HG02623 (cell line): ENCODE measurements at regions not wholly inside any gene's neighbourhood (a gene's known extent, or its start where the extent isn't known, plus 50 kb on each side); places are given as distances from the start of the nearest gene placed in this dataset.

Source experiments
- ATAC-seq: cut with Tn5 transposase; IDR thresholded peaks from one replicate; pipeline ENCODE4 v1.9.1; 2021; ENCODE audit warnings: moderate library complexity; ENCODE audit not compliant: unreplicated experiment

DNA sequence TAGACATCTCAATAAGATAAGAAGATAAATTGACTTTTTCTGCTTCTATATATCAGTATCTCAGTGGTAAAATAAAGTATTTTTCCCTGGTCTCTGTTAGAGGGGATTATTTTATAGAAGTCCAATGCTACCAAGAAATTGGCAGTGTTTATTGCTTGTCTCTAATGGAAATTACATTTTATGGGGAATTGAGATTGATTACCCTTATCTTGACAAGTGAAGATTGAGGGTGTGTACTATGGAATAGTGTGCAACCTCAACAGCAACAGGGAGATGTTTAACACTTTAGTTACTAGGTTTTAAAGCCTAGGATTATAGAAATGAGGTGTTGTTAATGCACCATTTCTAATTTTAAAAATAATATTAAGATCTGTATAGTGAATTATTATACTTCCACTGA is 154.8 kb upstream of the ROBO1 start:
- no peak for ATAC-seq

GRCh38 chr3:79917561-79917960 is 149.8 kb upstream of the ROBO1 start:
- no peak for ATAC-seq

- ATAC-seq: no peak
Measured at GRCh38 chr3:79910337-79910736, 142.5 kb upstream of the ROBO1 start.

- ATAC-seq: no peak
Measured at GRCh38 chr3:79906106-79906505, 138.3 kb upstream of the ROBO1 start.

DNA sequence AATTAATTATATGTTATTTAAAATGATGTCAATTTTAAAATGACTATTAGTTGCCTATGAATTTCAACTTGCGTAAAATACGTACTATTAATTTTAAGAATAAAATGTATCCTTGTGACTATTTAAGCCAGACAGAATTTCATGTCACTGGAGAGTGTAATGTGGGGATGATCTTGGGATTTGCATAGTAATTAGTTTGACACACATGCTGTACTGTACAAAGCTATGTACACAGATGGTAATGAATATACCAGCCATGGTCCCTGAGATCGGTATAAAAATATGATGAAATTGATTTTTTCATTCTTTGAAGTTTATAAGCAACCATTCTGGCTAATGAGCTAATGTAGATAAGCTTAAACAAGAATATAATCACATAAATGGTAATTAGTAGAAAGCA is 134.4 kb upstream of the ROBO1 start:
- no peak for ATAC-seq

- no peak for ATAC-seq
Measured at GRCh38 chr3:79898907-79899306, 131.1 kb upstream of the ROBO1 start.

- no peak for ATAC-seq
Measured at GRCh38 chr3:79896086-79896485, 128.3 kb upstream of the ROBO1 start.

DNA sequence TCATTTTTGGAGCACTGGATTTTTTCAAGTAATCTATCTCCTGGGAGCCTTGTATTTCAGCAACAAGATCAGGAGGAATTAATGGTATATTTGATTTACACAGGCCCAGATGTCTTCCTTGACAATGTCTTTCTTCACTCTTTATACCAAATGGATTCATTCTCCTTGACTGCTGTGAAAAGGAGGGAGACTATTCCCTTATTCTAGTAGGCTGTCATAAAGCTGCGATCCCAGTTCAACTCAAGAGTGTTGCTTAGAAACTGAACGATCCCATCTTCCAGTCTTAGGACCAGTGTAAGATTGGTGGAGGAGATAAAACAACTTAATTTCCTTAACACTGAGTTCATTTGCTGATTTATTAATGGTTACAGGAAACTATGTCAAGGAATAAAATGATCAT is 119.4 kb upstream of the ROBO1 start:
- no peak for ATAC-seq

DNA sequence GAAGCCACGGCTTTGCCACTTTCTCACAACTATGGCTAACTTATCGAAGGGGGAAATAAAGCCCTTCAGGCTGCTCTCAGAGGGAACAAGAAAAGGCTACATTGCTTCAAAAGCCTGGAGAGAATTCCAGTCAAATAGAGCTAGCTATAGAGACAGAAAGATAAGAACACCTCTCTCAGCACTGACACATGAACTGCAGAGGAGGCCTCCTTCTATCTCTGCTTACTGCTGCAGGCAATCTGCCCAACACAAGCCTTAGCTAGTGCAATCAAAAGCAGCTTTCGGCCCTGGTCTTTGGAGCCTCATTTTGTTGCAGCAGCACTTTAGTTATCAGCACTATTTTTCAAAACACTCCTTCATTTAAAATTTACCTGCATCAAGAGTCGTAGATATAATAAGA is 118.4 kb upstream of the ROBO1 start:
- ATAC-seq: no peak

DNA sequence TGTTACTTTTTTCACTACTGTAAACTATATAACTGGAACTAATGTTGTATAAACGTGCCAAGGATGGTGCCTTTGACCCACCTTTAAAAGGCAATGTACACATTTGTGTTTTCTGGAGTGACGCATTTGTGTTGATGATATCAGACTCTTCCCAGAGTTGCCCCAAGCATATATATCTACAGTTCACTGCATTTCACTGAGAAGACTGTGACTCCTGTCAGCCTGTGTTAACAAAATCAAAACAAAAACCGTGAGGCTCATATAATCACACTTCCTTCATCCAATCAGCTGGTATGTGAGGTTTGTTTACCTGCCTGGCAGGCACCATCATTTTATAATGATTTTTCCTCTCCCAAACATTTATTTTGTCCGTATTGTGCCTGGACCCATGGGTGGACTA is 117.6 kb upstream of the ROBO1 start:
- ATAC-seq: no peak

GRCh38 chr3:79884354-79884753 is 116.6 kb upstream of the ROBO1 start:
- ATAC-seq: no peak

GRCh38 chr3:79881431-79881830 is 113.6 kb upstream of the ROBO1 start:
- no peak for ATAC-seq

- no peak for ATAC-seq
Measured at GRCh38 chr3:79878708-79879107, 110.9 kb upstream of the ROBO1 start.

DNA sequence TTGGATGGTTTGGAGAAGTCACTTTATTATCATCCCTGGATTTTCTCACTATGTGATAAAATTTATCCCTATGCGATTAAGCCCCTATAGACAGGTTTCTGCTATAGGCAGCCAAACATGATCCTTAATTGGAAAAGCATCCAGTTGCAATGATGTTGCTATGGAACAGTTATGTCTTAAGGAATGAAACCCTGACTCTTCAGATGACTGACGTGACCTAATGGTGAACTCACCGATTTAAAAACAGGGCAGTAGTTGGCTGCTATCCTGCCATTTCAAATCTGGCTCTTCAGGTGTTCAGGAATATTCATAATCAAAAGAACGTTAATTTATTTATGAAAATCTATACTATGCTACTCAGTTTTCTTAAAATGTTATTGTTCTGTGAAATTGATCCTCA is 106.8 kb upstream of the ROBO1 start:
- ATAC-seq: no peak

DNA sequence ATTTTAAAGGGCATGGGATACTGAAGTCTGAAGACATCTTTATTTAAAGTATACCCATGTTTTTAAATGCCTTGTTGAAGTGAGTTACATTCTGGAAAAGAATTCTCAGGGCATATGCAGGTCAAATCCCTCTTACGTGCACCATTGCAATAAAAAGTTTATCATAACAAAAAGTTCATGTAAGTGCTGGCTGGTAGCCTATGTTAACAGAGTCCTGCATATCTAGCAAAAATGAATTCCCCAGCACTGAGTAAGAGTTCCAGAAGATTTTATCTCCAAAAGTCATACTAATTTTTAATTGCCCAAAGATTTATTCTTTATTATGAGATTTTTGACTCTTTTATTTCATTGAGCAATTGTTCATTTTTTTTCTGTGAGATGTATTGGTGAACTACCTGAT is 104.7 kb upstream of the ROBO1 start:
- ATAC-seq: no peak

DNA sequence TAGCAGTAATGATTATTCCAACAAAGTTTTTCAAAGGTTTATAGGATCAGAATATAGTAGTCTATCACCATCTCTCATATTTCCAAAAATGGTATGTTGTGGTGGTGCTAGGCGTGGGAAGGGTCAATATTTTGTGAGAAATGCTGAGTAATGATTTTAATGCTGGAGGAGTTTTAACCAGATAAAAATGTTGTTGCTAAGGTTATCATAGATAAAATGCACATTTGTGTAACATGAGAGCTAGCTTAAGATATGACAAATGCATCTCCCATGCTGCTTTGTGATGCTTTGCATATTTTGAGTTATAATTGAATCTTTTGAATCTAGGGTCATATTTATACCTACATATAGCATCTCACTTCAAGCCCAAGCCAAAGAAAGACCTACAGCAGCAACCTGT is 103.9 kb upstream of the ROBO1 start:
- ATAC-seq: no peak

GRCh38 chr3:79870313-79870620 is 102.5 kb upstream of the ROBO1 start:
- ATAC-seq: no peak

DNA sequence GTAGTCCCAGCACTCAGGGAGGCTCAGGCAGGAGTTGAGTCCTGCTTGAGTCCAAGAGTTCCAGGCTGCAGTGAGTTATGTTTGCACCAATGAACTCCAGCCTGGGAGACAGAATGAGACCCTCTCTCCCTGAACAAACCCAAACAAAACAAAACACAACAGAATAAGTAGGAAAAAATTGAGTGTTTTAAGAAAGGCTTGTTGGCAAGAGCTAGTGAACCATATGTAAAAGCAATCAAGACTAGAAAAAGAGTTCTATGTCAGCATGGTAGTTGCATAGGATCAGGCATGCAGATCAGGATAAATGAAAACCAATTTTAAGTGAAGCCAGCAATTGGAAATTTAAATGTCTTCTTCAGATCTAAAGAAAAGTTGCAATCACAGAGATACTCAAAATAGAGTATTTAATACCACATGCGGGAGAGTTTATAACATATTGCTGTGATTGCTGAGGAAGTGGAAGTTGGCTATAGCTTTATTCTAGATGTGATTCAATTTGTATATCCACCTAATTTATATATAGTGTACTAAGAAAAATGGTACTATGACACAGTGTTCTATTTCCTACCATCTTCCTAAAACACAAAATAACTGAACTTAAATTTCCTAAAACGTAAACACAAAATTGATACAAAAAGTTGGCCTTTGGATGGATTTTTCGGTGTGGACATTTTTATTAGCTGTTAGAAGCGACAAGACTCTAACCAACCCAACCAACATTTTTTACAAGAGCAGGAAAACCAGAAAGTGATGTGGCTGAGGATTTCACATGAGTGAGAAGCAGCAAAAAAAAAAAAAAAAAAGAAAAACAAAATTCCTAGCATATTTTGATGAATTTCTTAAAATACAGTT is 101.9 kb upstream of the ROBO1 start:
- ATAC-seq: no peak

DNA sequence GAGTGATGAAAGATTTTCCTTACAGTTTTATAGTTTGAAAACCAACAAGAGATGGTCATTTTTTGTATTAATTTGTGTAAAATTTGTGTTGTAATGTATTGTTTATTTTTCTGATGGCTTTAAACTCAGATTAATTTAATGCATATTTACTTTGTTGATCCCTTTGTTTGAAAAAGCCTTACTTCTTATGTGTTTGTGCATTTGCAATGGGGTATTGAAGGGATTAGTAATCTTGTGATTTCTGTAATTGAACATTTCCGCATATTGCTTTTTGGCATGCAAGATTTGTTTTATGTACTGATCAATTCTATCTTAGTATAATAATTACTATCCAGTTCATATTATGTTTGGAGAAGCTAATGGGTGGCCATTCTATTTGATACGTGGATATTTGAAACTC is 98.4 kb upstream of the ROBO1 start:
- ATAC-seq: no peak

GRCh38 chr3:79864077-79864476 is 96.3 kb upstream of the ROBO1 start:
- ATAC-seq: no peak

DNA sequence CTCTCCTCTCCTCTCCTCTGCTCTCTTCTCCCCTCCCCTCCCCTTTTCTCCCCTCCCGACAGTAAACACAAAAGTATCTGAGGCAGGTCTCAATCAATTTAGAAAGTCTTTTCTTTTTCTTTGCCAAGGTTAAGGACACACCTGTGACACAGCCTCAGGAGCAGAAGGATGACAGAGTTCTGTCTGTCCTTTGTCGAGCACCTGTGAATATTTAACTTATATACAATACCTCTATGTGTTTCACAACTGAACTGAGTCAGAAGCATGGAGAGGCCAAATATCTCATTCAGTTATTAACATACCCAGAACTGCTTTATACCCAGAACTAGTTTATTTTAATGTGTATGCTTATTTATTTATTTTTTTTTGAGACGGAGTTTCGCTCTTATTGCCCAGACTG is 81.1 kb upstream of the ROBO1 start:
- ATAC-seq: no peak

GRCh38 chr3:79847928-79848327 is 80.1 kb upstream of the ROBO1 start:
- no peak for ATAC-seq

- no peak for ATAC-seq
Measured at GRCh38 chr3:79846148-79846933, 78.5 kb upstream of the ROBO1 start.
